GM10248 (cell line): ENCODE measurements at regions not wholly inside any gene's neighbourhood (a gene's known extent, or its start where the extent isn't known, plus 50 kb on each side); places are given as distances from the start of the nearest gene placed in this dataset.

Experiments used
- CTCF ChIA-PET: fragments of 300-600 bp; sonication (Branson Sonifier 250); formaldehyde crosslinking; extraction: SDS; loops from one replicate; lab custom pipeline; 2021; ENCODE audit warnings: antibody characterized with exemption; lab: Yijun Ruan, JAX
- POLR2A ChIA-PET: fragments of 350-650 bp; sonication (Branson Sonifier 250); formaldehyde crosslinking; extraction: SDS; loops from one replicate; lab custom pipeline; 2020; ENCODE audit warnings: antibody characterized with exemption; lab: Yijun Ruan, JAX
- DNase-seq: peaks from one replicate; pipeline ENCODE4 v3.0.0; 2012; ENCODE audit errors: extremely low spot score
- TF ChIP-seq, protein P1 (sequence below): IDR thresholded peaks from 2 replicates; pipeline ENCODE4 v1.5.1; 2012; ENCODE audit warnings: mild to moderate bottlenecking, low read depth; ENCODE audit errors: extremely low read depth, missing control alignments, control extremely low read depth

DNA sequence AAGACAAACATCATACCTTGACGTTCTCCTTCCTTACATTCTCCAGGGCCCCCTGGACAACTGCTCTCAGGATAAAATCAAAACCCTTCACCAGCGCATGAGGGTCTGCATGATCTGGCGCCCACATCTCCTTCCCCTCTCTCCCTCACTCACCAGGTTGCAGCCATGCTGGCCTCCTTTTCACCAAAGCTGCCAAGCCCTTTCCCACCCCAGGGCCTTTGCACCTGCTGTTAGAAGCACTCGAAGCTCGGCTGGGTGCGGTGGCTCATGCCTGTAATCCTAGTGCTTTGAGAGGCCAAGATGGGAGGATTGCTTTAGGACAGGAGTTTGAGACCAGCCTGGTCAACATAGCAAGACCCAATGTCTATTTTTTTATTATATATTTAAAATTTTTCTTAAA lies 56.1 kb upstream of the NUP50 start:
- ChIA-PET CTCF (interaction anchor here (1.2 kb wide), 1 partner anchor 12 kb away, joined by 4 read pairs; no protein-coding TSS in a partner anchor), POLR2A (no interaction called here)
- TF ChIP-seq, protein P1, sequence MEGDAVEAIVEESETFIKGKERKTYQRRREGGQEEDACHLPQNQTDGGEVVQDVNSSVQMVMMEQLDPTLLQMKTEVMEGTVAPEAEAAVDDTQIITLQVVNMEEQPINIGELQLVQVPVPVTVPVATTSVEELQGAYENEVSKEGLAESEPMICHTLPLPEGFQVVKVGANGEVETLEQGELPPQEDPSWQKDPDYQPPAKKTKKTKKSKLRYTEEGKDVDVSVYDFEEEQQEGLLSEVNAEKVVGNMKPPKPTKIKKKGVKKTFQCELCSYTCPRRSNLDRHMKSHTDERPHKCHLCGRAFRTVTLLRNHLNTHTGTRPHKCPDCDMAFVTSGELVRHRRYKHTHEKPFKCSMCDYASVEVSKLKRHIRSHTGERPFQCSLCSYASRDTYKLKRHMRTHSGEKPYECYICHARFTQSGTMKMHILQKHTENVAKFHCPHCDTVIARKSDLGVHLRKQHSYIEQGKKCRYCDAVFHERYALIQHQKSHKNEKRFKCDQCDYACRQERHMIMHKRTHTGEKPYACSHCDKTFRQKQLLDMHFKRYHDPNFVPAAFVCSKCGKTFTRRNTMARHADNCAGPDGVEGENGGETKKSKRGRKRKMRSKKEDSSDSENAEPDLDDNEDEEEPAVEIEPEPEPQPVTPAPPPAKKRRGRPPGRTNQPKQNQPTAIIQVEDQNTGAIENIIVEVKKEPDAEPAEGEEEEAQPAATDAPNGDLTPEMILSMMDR = no peak
- no peak for DNase-seq

DNA sequence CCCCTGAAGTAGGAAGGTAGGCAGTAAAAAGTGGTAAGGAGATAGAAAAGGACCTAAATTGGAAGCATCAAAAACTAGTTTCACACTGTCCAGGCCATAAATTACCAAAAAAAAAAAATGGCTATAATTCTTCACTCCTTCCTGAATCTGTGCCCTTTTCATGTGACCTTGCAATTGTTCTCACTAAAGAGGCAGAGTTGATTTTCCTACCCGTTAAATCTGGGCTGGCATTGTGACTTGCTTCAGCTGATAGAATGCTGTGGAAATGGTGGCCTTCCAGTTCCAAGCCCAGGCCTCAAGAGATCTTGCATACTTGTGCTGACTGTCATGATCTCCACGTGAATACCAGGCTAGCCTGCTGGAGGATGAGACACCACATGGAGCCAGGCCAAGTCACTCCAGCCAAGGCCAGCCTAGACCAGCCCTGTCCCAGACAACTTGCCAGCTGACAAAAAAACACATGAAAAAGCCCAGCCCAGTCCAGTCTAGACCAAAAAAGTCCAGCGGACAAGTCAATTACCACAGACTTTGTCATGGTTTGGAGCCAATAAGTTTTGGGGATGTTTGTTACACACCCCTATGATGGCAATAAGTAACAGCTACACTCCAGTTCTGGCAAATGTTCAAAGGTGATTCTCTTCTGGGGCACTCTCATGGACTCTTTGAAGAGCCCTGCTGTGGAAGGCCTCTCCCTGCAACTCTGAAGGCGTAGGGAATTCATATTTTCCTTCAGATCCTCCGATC lies 51.4 kb upstream of the NUP50 start:
- ChIA-PET CTCF (interaction anchor here (1.4 kb wide), 1 partner anchor 17 kb away, joined by 4 read pairs; no protein-coding TSS in a partner anchor), POLR2A (no interaction called here)
- DNase-seq = no peak
- TF ChIP-seq, protein P1 = no peak
